ENCODE measurements at regions not wholly inside any gene's neighbourhood (a gene's known extent, or its start where the extent isn't known, plus 50 kb on each side); places are given as distances from the start of the nearest gene placed in this dataset.

DNA sequence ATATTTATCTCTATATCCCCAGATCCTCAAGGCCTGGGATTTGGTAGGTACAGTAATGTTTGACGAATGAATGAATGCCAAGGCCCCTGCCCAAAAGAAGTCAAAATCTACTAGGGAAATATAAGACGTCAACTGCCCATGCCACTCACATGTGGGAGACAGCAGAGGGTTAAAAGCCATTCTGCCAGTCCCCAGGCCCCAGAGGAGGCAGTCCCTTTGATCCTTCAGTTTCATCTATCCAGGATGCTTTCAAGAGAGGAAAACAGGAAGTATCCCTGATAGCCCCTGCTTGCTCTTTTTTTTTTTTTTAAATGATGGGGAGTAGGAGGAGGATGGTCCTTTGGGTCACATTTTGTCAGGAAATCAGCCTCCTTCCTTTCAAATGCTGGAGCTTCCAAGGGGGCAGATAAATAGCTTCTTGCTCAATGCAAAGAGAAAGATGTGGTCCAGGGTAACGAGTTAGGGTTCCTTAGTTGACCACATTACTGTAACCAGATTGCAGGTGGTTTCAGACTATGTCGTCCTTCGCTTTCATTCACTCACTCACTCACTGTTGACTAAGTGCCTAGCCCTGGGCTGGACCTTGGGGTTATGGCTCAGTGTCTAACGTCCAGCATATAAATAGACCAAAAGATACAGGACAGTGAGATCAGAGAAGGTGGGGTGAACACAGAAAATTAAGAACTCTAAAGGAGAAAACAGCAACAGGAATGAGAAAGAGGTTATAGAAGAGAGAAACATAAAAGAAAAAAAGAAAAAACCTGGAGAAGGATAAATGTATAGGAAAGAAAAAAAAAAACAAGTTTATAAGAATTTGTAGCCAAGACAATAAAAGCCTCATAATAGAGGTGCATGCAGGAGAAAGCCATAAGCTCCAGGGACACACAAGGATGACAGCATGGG lies 64.6 kb upstream of the PIM1 start:
- DNase-seq, result no peak

DNA sequence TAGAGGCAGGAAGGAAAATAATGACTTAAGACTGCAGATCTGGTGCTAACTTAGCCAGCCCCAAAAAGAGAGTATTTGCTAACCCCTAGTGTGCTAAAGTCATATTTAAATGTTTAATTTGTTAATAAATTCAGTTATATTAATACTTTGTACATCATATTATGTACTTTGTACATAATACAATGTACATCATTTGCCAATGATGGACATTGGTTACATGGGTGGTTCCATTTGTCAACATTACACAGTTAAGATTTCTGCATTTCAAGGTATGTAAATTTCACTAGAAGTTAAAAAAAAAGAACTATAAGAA lies 63.9 kb upstream of the PIM1 start:
- no peak for DNase-seq

DNA sequence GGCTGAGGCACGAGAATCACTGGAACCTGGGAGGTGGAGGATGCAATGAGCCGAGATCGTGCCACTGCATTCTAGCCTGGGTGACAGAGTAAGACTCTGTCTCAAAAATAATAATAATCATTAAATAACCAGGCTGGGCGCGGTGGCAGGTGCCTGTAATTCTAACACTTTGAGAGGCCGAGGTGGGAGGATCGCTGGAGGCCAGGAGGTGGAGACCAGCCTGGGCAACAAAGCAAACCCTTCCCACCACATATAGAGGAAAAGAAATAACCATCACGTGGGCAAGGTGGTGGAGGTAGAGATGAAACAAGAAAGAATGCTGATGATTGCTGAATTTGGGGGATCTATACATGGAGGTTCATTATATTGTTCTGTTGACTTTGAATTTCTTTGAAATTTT lies 63.4 kb upstream of the PIM1 start:
- DNase-seq, result no peak

DNA sequence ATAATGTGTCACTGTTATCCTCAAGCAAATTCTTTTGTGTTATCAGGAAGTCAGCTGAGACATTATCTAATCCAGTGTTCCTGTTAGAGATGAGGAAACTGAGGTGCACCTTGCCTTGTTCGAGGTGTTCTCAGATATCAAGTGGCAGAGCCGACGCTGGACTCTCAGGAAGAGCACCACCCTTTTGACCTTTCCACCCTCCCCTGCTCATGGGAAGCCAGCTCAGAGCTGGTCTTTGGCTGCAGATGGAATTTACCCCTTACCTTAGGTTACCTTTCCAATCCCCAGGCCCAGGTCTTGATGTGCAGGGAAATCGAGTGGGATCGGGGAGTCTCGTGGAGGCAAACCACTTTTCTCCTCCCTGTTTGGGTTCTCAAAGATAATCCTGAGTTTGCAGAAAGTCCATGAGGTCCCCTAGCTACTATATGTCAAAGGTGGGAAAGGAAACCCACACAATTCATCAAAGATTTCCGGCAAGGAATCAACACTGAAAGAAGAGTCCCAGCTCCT lies 62.9 kb upstream of the PIM1 start:
- no peak for DNase-seq

DNA sequence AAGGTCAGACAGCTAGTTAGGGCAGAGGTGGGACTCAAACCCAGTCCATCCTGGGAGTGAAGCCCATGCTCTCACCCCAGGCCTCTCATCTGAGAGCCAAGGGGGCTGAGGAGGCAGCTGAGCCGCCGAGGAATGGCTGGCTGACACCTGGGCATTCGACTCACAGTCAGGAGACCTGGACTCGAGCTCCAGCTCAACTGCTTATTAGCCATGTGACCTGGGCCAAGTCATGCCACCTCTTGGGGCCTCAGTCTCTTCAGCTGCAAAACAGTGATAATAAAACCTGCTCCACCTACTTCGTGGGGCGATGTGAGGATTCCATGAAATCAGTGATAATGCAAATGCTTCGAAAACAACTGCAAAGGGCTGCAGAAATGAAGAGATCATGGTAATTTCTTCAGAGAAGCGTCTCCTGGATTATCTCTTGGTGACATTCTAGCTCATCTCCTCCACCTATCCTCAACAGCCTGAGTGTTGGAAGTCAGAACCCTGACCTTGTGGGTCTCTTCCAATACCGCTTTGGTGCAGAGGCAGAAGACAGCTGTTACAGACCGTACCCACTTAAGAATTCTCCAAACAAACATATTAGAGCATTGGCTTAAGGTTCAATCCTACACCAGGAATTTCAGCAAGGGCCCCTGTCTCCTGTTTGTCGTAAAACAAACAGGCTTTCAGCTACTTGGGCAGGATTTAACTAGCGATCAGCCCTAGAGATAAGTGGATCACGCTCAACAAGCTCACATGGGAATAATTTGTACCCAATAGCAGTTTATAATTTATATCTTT lies 60.0 kb upstream of the PIM1 start:
- no peak for DNase-seq

DNA sequence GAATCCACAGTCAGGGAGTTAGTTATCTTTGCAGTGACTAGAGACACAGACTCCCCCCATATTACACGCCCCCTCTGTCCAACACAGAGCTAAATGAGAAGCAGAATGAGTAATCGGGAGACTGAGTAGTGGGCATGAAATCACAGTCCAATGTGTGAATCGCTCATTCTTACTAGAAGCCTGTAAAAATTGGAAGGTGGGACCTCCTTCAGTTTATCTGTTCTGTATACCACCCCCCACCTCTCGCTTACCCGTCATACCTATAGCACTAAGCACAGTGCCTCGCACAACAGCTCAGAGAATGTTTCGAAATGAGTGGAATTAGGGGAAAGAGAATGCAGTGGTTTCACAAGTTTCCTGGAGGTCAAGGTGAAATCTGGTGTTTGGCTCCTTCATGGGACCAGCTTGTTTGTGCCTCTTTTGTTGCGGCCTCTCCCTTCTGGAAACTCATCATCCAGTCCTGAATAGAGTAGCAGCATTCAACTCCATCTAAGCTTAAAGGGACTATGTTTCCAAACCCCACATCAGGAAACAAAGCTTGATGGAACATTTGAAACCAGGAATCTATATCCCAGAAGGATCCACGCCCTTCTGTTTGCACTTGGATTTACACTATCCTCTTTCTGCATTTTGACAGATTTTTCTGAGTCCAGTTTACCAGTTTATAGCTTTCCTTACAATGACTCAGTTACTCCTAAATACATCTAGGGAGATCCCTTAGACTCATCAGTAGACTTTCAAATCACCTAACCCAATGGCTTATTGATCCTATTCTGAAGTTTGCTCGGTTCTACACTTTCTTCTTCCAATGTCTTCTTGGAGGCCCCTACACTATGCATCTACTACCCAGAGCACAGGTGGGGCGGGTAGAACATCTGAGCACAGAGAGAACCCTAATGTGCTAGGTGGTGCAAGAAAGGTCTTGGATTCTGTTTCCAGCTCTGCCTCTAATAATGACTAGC lies 59.2 kb upstream of the PIM1 start:
- DNase-seq, result no peak

DNA sequence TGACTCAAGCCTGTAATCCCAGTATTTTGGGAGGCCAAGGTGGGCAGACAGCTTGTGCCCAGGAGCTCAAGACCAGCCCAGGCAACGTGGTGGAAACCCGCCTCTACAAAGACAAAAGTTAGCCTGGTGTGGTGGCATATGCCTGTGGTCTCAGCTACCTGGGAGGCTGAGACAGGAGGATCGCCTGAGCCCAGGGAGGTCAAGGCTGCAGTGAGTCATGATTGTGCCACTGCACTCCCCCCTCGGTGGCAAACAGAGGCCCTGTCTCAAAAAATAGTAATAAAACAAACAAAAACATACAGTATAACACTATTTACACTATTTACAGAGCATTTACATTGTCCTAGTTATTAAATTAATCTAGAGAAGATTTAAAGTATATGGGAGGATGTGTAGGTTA lies 56.0 kb upstream of the PIM1 start:
- DNase-seq, result no peak

DNA sequence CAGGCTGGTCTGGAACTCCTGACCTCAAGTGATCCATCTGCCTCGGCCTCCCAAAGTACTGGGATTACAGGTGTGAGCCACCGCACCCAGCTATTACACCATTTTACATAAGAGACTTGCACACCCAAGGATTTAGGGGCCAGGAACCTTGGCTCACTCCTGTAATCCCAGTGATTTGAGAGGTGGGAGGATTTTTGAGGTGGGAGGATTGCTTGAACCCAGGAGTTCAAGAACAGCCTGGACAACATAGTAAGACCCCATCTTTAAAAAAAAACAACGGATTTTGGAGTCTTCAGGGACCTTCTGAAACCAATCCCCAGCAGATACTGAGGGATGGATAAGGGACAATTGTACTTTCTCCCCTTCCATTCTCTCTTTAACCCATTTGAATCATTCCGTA lies 55.3 kb upstream of the PIM1 start:
- no peak for DNase-seq

DNA sequence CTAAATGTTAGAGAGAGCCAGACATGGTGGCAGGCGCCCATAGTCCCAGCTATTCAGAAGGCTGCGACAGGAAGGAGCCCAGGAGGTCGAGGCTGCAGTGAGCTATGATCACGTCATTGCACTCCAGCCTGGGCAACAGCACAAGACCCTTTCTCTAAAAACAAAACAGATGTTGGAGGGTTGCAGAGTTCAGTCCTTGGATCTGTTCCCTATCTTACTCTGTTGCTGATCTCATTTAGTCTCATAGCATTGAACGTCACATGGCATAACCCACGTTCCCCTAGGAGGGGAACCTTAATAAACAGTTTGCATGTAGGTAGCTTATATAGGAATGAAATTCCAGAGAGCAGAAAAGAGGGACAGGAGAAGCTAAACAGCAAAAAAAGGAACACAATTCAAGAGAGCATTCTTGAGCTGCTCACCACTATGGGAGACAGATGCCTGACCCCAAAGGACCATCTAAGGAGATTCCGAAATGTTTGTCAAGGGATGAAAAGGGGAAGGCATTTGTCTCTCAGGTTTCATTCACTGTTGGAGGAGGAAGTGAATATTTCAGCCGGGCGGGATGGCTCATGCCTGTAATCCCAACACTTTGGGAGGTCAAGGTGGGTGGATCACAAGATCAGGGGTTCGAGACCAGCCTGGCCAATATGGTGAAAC lies 54.6 kb upstream of the PIM1 start:
- DNase-seq, result no peak

DNA sequence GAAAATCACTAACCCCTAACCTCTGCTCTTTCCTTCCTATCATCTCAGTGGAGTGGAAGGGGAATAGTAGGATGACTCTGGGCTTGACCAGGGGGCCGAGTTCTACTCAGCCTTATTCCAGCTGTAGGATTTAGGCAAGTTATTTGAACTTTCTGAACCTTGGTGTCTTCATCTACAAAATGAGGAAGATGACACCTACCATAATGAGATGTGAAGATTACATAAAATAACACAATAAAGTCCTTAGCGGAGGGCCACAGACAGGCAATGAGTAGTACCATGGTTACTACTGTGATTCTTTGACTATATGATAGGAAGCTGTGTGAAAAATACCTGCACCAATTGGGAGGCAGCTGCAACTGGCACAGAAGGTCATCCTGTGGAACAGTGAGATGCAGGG lies 53.6 kb upstream of the PIM1 start:
- DNase-seq, result no peak

DNA sequence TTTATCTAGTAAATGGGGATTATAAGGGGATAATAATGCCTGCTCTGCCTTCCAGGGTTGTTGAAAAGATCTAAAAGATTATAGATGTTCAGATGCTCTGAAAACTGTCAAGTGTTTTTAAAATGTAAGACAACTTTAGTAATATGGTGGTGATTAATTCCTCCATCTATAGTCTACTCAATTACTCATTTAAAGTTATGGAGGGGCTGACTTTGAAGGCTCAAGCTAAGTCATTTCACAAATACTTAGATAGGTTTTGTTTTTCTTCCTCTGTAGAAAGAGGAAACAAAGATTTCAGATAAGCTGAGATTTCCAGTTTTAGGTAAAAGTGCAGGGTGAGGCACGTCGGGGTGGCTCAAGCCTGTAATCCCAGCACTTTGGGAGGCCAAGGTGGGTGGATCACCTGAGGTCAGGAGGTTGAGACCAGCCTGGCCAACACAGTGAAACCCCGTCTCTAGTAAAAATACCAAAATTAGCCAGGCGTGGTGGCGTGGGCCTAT lies 50.5 kb upstream of the PIM1 start:
- DNase-seq, result no peak
